ENCODE measurements at regions not wholly inside any gene's neighbourhood (a gene's known extent, or its start where the extent isn't known, plus 50 kb on each side); places are given as distances from the start of the nearest gene placed in this dataset.
"Not testable (repeated sequence)": the region's sequence is repeated elsewhere in the genome, so short reads cannot be mapped to it uniquely, and the experiment has no call there.

GRCh38 chr6:170192905-170193304 is 98.0 kb downstream of the DLL1 start:
- DNase-seq: no peak

DNA sequence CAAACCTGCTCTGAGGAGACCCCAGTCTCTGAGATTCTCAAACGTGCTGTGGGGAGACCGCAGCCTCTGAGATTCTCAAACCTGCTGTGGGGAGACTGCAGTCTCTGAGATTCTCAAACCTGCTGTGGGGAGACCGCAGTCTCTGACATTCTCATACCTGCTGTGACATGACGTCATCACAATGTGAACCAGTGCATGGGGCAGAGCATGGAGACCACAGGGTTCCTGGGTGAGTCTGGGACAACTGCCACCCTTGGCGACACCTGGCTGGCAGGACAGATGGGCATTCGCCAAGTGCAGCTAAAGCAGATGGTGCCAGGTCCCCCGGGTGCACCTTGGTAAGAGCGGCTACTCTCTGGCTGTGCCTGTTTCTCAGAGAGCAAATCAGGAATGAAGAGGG is 98.8 kb downstream of the DLL1 start:
- not testable (repeated sequence) for DNase-seq

- no peak for DNase-seq
Observed at GRCh38 chr6:170190046-170190445, 100.8 kb downstream of the DLL1 start.

DNA sequence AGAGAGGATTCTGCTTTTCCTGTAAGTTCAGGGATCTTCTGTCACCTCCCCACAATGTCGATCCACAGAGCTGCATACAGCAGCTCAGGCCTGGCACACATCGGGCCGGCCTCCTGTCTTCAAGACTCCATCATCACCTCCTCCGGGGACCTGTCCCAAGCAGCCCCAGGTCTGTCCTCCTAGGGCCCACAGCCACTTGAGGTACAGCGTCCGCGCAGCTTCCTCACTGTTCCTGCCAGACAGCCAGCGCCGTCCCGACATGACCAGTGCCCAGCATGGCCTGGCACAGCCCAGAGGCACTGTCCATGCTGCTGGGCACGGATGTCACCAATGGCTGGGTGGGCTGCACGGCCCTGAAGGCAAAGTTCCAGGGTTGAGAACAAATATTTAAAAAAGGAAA is 101.6 kb downstream of the DLL1 start:
- no peak for DNase-seq

- no peak for DNase-seq
Observed at GRCh38 chr6:170188571-170189001, 102.3 kb downstream of the DLL1 start.

DNA sequence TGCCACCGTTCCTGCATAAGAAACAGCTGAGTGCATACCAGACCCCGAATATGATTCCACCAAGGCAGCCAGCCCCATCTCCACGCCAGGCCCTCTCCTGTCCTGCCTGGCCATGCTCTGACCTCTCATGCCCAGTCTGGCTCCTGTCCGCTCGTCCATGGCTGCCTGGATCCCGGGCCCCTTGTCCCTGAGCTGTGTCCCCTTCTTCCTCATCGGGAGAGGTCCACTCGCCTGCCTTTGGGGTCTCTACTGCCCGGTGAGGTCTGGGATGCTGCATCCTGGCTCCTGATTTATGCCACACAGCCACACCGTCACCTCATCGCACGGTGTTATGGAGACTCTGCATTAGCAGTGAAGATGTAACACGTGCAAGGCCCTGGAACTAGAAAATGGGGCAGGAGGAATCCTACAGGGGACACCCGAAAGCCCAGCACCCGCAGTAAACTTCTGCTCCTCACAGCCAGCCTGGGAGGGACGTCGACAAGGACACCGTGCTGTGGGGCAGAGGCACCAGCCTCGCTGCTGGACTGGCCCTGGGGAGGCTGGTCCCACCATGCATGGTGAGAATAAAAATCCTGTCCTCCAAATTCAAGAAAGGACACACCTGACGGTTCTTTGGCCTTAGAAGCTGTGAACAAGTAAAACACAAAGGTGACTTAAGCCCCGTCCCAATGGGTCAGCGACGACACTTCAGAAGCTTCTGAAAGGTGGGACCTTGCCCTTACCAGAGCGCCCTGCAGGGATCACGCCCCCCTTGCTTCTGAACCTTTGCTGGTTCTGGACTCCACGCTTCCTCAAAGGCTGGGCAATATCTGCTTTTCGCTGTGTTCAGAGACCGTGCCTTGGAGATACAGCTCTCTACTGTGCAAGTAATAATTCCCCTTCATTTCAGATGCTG is 103.0 kb downstream of the DLL1 start:
- DNase-seq: no peak

DNA sequence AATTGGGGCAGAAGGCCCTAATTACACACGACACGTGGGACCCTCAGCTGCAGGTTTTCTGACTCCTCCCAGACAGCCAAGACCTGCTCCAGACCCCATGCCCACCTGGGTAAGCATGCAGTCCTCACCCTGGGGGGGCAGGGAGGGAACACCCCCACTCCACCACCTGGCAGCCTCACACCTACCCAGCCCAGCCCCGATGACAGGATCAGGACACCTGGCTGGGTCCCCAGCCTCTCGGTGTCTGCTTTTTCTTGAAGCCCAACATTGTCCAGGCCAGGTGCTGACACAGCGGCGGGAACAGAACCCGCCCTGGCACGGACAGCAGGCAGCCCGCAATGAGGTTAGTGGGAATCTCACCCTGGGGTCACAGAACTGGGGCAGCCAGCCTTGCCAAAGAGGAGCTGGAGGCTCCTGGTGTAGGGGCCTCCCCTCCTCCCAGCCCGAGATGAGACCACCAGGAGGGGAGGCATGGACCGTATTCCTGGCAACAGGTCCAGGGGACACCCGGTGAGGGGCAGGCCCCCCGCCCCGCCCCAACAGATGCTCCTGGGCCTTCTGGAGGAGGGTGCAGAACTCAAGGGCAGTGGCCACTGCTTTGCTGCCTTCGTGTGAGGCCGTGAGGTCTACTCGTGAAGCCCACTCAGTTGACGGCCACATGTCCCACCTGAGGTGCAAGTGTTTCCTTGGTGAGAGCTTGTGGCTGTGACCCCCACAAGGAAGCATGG is 103.8 kb downstream of the DLL1 start:
- no peak for DNase-seq

DNA sequence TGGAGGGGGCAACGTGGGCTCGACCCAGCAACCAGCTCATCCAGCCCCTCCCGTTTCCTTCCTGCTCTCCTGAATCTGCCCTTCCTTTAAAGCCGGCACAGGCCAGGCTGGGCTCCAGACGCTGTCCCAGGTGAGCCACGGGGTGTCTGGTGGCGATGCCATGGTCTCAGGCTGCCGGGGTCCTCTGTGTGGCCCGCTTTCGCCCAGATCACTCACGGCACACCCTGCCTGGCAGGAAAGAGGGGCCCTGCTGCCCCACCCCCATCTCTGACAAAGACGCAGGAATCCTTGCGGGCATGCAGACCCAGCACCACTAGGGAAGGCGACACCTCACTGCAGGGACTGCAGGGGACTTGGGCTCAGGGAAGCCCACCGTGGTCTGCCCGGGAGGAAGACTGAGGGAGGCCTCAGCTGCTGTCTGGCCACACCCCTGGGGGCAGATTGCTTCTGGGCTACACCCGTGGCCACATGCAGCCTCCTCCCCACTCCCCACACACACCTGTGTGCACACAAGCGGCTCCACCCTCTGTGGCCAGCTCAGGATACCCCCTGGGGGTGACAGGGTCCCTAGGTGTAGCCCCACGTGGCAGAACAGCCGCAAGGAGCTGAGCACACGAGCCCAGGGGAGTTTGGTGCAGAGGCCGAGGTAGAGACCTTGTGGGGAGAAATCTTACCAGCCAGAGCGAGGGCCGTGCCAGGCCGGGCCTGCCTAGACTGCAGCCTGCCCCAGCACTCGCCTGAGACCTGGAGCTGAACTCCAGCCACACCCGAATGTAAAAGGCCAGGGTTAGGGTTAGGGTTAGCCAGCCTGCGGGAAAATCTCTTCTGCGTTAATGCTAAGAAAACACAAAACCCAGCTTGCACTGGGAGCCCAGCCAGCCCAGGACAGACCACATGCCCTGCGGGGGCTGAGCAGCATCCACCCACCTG is 104.6 kb downstream of the DLL1 start:
- no peak for DNase-seq

DNA sequence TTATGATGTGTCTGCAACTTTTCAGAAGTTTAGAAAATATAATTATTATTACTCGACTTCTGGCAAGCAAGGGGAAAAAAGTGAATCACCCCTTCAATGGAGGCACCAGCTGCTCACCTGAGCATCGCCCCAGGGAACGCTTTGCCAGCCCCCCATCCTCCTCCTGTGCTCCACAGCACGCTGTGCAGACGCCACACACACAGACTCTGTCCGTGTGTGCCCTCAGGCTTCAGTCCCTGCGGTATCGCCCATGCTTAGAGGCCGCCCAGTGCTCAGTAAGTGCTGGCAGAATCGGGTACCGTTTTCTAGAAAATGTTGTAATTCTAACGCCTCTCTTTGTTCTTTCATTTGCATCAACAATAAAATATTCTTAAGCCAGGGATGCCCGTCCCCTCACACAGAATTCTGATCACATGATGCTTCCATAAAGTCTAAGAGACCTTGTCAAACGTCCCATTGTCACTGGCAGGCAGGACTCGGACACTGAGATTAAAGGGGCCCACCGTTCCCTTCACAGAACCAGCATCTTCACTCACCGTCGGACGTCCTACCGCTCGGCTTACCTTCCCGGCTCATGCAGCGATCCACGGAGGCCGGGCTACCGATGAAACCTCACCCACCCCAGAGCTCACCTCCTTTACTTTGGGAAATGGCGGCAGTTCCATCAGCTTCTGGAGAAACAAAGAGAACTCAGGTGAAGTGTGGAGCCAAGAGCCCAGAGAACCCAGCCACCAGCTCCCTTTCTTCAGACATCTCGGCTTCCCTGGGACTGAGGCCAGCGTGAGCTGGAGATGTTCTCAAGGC is 105.5 kb downstream of the DLL1 start:
- DNase-seq: no peak

- no peak for DNase-seq
Observed at GRCh38 chr6:170184316-170184715, 106.6 kb downstream of the DLL1 start.

DNA sequence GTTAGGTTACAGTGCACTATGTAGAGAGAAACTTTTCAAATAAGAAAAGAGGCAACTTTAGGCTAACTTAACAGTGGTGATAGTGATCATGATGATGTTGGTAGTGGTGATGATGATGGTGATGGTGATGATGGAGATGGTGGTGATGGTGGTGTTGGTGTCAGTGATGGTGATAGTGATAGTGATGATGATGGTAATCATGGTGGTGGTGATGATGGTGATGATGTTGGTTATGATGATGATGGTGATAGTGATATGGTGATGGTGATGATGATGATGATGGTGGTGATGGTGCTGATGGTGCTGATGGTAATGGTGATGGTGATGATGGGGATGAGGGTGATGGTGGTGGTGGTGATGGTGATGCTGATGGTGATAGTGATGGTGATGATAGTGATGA is 107.4 kb downstream of the DLL1 start:
- DNase-seq: no peak

GRCh38 chr6:170182781-170183120 is 108.1 kb downstream of the DLL1 start:
- DNase-seq: no peak

GRCh38 chr6:170182093-170182780 is 108.6 kb downstream of the DLL1 start:
- DNase-seq: no peak

GRCh38 chr6:170181338-170181690 is 109.6 kb downstream of the DLL1 start:
- no peak for DNase-seq

DNA sequence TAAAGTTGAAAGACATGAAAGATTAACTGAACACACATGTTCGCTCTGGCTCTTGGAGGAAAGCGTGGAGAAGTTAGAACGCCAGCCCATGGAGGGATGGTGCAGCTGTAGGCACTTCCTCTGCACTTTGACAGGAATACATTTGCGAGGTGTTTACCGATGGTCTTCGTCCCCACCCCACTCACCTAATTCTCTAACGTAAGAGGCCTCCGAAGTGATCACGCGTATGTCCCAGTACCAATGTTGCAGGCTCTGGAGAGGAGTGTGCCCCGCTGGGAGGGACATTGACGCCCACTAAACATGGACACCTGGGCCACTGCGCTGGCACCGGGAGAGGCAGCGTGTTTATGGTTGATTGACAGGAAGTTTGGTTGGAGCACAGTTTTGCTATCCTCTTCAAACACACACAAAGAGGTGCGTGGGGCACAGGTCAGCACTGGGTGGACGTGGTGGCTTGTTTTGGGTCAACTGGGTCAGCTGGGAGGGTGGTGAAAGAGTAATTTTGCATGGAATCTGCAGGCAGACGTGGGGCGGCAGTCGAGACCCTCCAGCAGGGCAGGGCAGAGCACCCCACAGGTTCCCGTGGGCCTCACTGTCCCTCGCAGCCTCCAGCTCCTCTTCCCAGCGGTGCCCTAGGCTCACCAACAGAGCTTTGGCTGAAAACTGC is 110.1 kb downstream of the DLL1 start:
- no peak for DNase-seq

DNA sequence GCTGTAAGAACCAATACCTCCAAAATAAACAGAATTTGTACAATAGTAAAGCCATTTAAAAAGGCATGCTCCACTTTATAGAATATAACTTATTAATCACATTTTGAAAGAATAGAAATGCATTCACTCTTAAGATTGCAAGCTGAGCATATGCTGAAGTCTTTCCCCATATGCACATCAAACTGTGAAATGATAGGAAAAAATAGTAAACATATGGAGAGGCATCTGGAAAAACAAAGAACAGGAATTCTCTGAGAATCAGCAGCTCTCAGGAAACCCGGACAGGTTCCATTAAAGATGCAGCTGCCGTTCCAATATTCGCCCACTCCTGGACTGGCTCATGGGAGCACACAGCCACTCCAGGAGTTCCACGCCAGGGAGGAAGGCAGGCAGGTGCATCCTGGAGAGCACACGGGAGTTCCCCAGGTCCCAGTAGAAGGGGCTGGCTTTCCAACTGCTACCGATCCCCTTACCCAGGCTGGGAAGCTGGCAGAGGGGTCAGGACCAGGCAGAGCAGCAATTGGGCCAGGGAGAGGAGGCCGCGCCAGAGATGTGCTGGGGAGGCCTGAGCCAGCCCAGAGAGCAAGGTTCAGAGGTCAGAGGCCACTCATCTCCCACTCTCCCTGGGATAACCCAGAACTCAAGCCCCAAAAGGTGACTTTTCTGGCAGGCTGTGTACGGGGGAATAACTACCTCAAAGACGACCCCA is 111.1 kb downstream of the DLL1 start:
- DNase-seq: no peak

GRCh38 chr6:170178561-170179477 is 112.1 kb downstream of the DLL1 start:
- DNase-seq: peak; percentile 78 to 80

- peak; percentile 39 to 42 for DNase-seq
Observed at GRCh38 chr6:170177772-170178560, 112.9 kb downstream of the DLL1 start.

Data from SHP77 (cell line).